IPS-NIHi7 (cell line): ENCODE measurements at regions not wholly inside any gene's neighbourhood (a gene's known extent, or its start where the extent isn't known, plus 50 kb on each side); places are given as distances from the start of the nearest gene placed in this dataset.

Source experiments
- DNase-seq: peaks from one replicate; pipeline ENCODE4 v3.0.0; 2012; ENCODE audit warnings: mixed read lengths; ENCODE audit errors: extremely low spot score

DNA sequence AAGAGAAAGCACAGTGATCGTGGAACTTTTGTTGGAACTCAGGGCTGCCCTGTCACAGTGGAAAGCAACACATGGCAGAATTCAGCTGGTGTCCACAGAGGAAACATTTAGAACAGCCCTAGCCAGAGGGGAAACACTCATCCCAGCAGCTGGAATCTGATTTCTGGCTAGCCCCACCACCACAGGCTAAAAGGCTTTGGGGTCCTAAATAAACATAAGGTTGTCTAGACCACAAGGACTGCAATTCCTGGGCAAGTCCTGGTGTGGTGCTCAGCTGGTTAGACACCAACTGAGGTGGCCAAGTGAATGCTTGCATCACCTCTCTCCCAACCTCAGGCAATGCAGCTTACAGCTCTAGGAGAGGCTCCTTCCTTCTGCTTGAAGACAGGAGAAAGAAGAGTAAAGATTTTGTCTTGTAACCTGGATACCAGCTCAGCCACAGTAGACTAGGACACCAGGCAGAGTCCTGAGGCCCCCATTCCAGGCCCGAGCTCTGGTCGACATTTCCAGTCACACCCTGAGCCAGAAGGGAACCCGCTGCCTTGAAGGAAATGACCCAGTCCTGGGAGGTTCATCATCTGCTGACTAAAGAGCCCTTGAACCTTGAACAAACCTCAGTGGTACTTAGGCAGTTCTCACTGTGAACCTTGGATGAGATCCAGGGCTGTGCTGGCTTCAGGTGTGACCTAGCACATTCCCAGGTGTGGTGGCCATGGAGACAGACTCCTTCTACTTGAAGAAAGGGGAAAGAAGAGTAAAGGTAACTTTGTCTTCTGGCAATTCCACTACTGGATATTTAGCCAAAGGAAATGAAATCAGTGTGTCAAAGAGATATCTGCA, 85.4 kb upstream of the PLXNC1 start:
- DNase-seq: no peak

DNA sequence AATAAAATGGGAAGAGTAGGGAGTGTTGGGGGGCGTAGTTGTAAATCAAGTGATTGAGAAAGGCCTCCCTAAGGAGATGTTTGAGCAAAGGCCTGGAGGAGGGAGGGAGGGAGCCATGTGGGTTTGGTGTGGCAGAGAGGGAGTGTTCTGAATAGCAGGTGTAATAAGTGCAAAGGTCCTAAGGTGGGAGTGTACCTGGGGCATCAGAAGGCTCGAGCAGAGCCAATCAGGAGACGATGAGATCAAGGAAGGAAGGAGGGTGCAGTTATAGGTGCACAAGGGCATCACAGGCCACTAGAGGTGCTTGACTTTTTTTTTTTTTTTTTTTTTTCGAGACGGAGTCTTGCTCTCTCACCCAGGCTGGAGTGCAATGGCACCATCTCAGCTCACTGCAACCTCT, 77.9 kb upstream of the PLXNC1 start:
- no peak for DNase-seq

DNA sequence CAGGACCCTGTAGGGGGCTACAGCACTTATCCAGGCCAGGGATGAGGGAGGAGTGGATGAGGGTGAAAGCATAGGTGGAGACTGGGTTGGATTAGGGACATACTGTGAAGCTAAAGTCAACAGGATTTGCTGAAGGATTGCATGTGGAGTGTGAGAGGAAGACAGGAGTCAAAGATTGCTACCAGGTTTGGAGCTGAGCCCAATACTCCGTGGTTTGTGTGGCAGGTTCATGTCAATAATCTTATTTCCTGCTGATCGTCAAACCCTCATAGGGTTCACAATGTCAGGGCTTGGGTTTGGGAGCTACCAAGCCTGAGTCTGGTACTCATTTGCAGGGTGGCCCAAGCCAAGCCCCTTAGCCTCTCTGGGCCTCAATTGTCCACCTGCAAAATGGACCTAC, 77.1 kb upstream of the PLXNC1 start:
- DNase-seq: no peak

DNA sequence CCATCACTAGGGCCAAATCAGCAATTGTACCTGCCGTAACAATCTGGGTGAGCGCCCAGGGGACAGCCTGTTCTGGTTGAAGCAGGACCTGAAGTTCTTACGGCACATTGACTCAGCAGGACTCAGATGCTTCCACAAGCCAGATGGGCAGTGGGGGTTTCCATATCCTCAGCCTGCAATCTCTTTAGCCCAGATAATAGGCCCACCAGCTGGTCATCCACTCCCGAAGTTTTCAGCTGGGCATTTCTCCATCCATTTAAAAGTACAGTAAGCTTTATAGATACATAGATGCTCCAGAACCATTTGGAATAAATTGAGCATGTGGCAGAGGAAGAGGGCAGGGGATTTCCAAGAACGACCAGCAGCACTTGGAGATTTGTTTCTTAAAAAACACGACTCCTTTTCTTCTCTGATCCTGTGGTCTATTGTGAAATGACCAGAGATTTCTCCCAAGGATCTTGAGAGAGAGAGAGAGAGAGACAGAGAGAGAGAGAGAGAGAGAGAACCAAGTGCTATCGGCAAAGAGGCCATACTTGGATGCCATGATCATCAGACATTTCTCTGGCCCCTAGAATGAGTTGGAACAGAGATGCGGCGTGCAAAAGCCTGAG, 74.8 kb upstream of the PLXNC1 start:
- no peak for DNase-seq

DNA sequence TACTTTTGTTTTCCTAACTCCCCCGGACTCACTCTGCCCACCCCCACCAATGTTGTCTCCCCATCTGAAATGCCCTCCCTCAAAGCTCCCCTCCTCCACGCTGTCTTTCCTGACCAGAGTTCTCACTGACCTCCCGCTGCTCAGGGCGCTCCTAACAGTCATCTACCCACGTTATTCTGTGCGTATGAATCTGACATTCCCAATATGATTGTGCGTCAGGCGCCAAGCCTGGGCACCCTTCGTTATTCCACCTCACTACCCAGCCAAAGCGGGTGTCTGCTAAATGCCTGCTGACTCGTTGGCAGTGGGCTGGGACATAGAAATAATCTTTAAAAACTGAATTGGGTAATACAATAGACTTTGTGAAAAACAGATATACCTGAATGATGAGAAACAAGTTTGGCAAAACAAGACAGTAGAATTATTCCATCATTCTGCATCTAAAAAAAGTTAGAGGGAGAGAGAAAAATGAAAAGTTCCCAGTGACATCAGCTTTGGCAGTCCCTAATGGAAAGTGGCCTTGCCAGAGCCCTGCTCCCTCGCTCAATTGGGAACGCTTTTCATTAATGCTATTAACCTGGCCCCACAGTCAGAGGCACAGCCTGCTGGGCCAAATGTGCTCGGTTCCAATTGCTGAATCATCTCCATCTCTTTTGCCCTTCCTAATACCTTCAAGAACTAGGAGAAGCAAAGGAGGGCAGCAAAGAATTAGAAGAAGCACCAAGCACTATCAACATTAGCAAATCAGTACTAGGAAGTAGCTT, 74.0 kb upstream of the PLXNC1 start:
- DNase-seq: no peak

DNA sequence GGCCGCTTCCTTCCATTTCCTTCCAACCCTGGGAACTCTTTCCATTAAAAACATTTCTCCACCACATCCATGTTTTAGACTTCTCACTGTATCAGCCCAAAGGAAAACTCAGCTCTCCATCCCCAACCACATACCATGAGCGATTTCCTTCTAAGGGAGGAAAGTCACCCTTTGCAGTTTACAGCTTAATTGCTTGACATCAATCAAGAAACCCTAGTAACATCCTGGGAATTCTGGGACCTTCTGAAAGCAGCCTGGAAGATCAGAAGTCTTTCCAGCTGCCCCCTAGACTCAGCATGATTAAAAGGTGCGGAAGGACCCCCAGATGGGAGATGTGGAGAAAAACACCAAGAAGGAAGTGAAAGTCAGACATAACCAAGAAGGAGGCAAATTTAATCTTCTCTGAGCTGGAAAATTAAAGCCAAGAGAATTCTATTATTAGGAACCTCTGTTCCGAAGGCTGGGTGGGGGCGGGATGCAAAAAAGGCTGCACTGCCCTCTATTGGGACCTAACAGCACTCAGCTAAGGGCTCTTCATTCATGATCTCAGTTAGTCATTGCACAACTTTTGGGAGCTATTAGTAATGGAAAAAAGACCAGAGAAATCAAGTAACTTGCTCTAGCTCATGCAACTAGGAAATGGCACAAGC, 73.3 kb upstream of the PLXNC1 start:
- peak; percentile 77 for DNase-seq

DNA sequence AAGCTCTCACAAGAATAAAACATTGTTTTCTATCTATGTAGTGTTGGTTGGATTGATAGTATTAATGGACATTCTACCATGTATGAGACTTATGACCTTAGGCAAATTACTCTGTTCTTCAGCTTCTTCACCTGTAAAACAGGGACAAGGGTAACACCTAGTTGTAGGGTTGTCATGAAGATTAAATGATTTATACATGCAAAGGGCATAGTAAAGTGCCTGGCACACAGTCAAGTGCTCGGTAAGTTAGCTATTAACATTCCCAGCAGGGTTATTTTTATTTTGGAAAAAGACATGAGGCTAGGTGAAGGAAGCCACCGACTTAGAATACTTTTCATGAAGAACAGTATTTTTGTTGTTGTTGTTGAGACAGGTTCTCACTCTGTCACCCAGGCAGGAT, 71.2 kb upstream of the PLXNC1 start:
- no peak for DNase-seq

DNA sequence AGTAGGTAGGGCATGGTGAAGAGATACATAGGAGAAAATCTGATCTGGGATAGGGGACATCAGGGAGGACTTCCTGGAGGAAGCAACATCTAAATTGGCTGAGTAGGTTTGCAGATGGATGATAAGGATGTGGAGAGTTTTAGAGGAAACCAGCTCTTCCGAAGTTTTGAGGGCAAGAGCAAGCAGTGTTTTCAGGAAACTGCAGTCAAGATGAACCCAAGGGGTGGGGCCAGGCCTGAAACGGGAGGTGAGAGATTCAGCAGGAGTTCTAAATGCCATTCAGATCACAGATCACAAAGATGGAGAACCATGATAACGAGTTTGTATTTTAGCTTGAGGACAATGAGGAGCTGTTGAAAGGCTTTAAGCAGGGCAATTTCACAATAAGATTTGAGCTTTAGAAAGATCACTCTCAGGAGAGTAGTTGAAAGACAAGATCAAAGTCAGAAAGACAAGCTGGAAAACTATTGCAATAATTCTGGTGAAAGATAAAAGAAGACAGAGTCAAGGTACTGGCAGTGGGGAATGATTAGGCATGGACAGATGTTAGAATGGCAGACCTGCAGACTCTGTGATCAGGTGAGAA, 70.1 kb upstream of the PLXNC1 start:
- DNase-seq: peak; percentile 49

DNA sequence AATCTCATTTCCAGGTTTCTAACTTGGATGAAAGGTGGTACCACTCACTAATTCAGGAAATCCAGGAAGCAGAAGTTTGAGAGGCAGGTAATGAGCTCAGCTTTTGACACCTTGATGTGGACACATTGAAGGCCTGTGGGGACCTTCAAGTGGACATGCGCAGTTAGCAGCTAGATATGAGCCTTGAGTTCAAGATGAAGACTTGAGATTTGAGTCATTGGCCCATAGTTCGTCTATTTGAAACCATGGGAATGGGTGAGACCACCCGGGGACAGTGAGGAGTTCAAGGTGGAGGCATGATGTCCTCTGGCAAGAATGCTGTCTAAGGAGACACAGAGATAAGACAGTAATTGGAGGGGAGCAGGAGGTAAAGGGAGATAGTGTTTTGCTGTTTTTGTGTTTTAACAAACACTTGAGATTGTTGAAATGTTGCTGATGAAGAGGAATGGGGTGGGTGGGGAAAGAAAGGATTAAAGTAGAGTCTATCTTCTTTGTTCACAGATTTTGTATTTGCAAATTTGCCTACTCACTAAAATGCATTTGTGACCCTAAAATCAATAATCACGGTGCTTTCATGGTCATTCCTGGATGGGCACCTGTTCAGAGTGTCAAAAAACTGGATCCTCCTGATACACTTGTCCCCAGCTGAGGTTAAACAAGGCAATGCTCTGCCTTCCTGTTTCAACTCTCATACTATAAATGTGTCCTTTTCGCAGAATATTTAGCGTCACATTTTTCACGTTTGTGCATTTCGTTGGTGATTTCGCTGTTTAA, 69.5 kb upstream of the PLXNC1 start:
- no peak for DNase-seq

DNA sequence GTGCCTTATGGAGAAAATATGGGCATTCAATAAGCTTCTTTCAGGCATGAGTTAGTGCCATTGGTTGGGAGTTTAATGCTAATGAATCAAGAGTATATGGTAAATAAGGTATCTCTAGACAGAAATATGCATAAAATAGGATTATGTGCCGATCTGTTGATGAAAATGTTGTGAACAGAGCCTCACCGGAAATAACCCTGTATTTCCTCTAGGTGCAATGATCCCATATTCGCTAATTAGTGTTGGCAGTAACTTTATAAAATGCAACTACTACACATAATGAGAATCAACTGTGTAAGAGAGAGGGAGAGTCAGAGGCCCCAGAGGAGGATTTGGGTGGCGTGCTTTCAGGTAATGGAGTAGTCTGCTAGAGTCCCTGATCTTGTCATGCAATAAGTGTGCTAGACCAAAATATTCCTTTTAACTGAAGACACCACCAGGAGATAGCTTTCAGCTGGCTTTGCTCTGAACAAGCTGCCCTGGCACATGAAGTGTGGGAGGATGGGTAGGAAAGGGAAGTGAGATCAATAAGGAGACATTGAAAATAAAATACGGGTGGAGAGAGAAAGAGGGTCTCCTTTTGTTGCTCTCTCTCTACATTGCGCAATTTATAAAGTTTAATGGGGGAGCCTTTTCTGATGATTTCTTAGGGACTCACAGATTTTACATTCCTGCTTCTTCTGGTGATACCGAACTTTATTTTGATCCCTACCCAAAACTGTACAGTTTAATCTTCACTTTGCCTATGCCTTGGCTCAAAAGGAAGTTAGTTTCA, 68.6 kb upstream of the PLXNC1 start:
- no peak for DNase-seq

DNA sequence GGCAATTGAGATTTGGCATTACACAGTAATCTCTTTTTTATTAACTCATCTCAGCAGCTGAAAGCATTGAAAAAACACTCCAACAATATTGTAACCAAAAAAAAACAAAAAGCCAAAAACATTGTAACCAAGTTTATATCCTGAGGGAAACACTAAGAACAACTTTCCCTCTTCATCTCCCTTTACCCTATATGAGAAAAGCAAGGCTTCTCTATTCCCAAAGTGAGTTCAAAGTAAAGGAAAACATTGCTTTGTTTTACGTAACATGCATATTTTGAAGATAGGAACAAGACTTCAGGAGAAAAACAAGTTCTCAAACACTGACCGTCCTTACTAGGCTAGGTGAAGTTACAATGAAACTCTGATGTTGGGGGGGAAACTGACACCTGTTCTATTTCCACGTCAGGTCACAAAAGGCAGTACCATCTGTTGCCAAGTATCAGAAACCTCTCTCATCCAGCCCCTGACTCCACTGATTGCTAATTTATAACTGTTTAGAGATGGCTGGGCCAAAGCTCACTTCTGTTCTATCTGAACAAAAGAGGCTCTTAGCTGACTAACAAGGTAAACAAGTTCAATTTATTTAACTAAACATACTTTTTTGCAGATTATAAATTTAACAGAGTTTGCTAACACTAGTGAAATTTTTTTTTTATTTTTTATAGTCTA, 67.9 kb upstream of the PLXNC1 start:
- DNase-seq: no peak

DNA sequence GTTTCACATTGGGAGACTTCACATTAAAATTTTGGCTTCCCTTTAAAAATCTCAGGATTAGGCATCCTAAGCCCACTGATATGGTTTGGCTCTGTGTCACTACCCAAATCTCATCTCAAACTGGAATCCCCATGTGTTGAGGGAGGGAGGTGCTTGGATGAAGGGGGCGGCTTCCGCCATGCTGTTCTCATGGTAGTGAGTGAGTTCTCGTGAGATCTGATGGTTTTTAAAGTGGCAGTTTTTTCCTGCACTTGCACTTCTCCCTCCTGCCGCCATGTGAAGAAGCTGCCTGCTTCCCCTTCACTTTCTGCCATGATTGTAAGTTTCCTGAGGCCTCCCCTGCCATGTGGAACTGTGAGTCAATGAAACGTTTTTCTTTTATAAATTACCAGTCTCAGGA, 65.7 kb upstream of the PLXNC1 start:
- no peak for DNase-seq

DNA sequence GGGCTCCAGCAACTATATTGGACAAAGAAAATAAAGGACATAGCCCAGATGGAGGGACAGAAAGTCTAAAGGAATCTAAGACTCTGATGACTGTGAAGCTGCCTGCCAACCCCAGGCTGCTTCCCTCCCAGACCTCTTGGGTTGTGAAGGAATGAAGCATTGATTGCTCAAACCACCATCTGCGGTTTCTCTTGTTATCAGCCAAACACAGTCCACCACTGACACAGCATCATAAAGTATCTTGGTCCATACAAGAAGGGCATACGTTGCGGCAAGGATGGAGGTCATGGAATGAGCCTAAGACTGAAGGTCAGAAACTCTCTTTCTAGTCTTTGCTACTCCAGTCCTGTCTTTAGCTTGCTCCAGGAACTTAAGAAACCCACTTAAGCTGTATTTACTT, 58.5 kb upstream of the PLXNC1 start:
- no peak for DNase-seq

DNA sequence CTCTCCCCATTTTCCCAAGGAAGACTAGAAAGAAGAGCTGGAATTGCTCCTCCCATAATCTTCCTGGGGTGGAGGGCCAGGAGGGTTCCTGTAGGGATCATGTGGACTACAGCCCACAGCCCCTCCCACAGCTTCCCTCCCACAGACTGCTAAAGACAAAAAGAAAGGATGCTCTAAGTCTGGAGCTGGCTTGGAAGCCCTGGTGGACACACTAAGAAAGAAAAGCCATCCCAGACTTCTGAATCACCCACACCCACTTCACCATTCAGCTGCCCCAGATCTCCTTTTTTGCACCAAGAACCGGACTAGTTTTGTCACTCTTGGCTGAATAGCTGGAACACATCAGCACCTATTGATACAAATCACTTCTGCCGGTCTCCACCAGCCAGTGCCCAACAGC, 56.8 kb upstream of the PLXNC1 start:
- no peak for DNase-seq

DNA sequence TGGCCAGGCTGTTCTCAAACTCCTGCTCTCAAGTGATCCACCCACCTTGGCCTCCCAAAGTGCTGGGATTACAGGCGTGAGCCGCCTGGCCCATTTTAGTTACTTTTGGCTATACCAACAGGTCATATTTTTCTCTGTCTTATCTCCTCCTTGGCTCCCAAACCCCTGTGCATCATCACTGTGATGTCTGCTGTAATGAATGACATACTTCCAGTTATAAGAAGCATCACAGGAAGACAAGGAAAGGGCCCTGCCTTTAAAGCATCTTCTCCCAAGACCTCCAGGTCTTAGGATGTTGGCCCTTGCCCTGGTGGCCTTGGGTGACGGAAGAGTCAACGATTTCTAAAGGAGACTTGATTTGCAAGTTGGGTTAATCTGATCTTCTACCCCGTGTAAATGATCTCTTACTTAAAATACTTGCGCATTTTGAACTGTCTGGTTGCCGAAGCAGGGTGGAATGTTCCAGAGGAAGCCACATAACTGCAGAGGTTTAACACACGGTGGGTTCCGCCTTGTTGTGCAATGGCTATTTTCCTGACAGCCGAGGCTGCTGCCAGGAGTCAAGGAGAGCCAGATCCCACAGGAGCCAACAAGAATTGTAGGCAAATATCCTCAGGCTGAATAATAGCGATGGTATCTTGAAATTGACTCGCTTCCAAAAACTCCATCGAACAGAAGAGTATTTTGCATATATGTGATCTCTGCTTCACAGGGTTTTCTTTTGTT, 55.7 kb upstream of the PLXNC1 start:
- no peak for DNase-seq

DNA sequence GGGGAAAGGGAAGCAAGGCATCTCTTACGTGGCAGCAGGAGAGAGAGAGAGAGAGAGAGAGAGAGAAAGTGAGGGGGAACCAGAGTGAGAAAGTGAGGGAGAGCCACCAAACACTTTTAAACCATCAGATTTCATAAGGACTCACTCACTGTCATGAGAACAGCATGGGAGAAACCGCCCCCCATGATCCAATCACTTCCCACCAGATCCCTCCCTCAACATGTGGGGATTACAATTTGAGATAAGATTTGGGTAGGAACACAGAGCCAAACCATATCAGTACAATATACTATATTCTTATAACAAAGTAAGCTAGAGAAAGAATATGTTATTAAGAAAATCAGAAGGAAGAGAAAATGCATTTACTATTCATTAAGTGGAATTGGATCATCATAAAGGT, 53.7 kb upstream of the PLXNC1 start:
- no peak for DNase-seq

DNA sequence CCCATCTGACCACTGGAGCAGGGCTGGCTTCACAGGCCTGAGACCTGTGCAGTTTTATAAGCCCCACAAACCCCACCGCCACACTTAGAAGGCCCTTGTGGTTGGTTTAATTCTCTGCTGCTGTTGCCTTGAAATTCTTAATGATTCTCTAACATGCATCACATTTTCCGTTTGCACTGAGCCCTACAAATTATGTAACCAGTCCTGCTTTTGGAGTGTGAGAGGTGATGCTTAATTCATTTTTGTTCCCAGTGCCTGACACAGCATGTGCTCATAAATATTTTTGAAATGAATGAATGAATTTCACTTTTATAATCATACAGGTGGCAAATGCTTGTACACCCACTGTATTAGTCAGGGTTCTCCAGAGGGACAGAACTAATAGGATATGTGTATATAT, 52.8 kb upstream of the PLXNC1 start:
- DNase-seq: no peak

DNA sequence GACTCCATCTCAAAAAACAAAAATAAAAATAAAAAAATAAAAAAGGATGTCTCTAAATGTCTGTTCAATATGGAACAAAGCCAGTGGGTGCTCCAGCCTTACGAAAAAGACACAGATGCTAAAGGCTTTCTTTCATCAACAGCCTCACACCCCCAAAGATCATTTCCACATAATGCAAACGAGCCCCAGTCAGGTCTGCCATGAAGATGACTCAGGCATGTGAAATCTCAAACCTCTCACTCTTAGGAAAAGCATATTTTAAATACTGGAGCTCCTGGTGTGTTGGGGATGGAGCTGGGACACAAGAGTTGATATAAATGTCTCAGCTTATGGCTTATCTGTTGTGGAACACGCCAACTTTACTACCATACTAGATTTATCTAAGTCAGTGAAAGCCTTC, 49.9 kb upstream of the PLXNC1 start:
- no peak for DNase-seq
